Panc1 (cell line): ENCODE measurements at regions not wholly inside any gene's neighbourhood (a gene's known extent, or its start where the extent isn't known, plus 50 kb on each side); places are given as distances from the start of the nearest gene placed in this dataset.

Experiments used
- ATAC-seq: fragments of 200-7000 bp; cut with Tn5 transposase; 2 replicates; pipeline ENCODE4 v1.9.1; 2020; ENCODE audit warnings: mild to moderate bottlenecking, moderate library complexity
- BruUV-seq: library from RNA; stranded (reverse); fragments of 400-500 nt; replicated peaks from 2 replicates; lab custom pipeline; 2021; lab: Mats Ljungman, UMichigan
- CTCF ChIA-PET: fragments of 300-600 bp; sonication (Branson Sonifier 250); formaldehyde crosslinking; loops from one replicate; lab custom pipeline; 2022; ENCODE audit warnings: antibody characterized with exemption; lab: Charles Lee
- POLR2A ChIA-PET: fragments of 300-600 bp; sonication (Branson Sonifier 250); formaldehyde crosslinking; loops from one replicate; lab custom pipeline; 2022; ENCODE audit warnings: antibody characterized with exemption; lab: Charles Lee
- DNase-seq: peaks from one replicate; pipeline ENCODE4 v3.0.0-alpha.2; 2010; ENCODE audit warnings: low read depth, low spot score
- H3K27ac ChIP-seq: 2 replicates; pipeline ENCODE4 v1.5.1; 2011; ENCODE audit warnings: mild to moderate bottlenecking, low read length, inconsistent platforms
- H3K27me3 ChIP-seq: fragments of 200-500 bp; sonication (Bioruptor generic); 2 replicates; pipeline ENCODE4 v1.6.0; 2014; ENCODE audit warnings: low read length, inconsistent platforms; ENCODE audit not compliant: control insufficient read depth, insufficient read depth
- H3K36me3 ChIP-seq: fragments of 200-500 bp; sonication (Bioruptor generic); 2 replicates; pipeline ENCODE4 v1.5.1; 2014; ENCODE audit warnings: inconsistent platforms, mild to moderate bottlenecking, low read length, moderate library complexity; ENCODE audit not compliant: control insufficient read depth, insufficient read depth
- H3K4me1 ChIP-seq: 2 replicates; pipeline ENCODE4 v1.5.1; 2011; ENCODE audit warnings: inconsistent platforms, mild to moderate bottlenecking, low read length, moderate library complexity; ENCODE audit not compliant: control insufficient read depth, insufficient read depth
- H3K4me3 ChIP-seq, 2 experiments: 2 replicates each; pipeline ENCODE4 v1.5.1; 2011 to 2012; ENCODE audit warnings: low read depth in 2 of 2, low read length in 2 of 2, mild to moderate bottlenecking in 2 of 2, inconsistent platforms in 1 of 2, moderate library complexity in 1 of 2
- H3K9me3 ChIP-seq: fragments of 200-500 bp; sonication (Bioruptor generic); 2 replicates; pipeline ENCODE4 v1.5.1; 2014; ENCODE audit warnings: low read depth, mild to moderate bottlenecking, inconsistent platforms, low read length, moderate library complexity; ENCODE audit not compliant: control insufficient read depth, insufficient read depth
- CTCF ChIP-seq: fragments of 450-650 bp; IDR thresholded peaks from 2 replicates; pipeline ENCODE4 v1.5.1; 2017; ENCODE audit warnings: mild to moderate bottlenecking
- POLR2AphosphoS5 ChIP-seq: IDR thresholded peaks from 2 replicates; pipeline ENCODE4 v1.6.1; 2012; ENCODE audit warnings: mild to moderate bottlenecking, low read depth, low read length, moderate library complexity
- REST ChIP-seq, 2 experiments: IDR thresholded peaks; 2 replicates each; pipeline ENCODE4 v1.6.1; 2011 to 2012; ENCODE audit warnings: low read depth in 2 of 2, control low read depth in 1 of 2, low read length in 1 of 2, mild to moderate bottlenecking in 1 of 2, moderate library complexity in 1 of 2; ENCODE audit not compliant: insufficient read depth in 1 of 2
- SIN3A ChIP-seq: IDR thresholded peaks from 2 replicates; pipeline ENCODE4 v1.6.1; 2012; ENCODE audit warnings: low read depth, mild to moderate bottlenecking, low read length, moderate library complexity, borderline replicate concordance; ENCODE audit not compliant: insufficient read depth
- TCF7L2 ChIP-seq: IDR thresholded peaks from 2 replicates; pipeline ENCODE4 v1.6.1; 2011; ENCODE audit warnings: mild to moderate bottlenecking, low read depth, low read length, inconsistent platforms
- in situ Hi-C: cut with HindIII; loops from 2 replicates; pipeline ENCODE4 v1.10.0; 2016; ENCODE audit warnings: low sequenced_read_pairs, low pct_unique_long_range_greater_than_20kb
- intact Hi-C: fragments of 100-400 bp; cut with micrococcal nuclease; formaldehyde crosslinking; loops from one replicate; pipeline ENCODE4 v1.10.0; 2022; ENCODE audit not compliant: unreplicated experiment

DNA sequence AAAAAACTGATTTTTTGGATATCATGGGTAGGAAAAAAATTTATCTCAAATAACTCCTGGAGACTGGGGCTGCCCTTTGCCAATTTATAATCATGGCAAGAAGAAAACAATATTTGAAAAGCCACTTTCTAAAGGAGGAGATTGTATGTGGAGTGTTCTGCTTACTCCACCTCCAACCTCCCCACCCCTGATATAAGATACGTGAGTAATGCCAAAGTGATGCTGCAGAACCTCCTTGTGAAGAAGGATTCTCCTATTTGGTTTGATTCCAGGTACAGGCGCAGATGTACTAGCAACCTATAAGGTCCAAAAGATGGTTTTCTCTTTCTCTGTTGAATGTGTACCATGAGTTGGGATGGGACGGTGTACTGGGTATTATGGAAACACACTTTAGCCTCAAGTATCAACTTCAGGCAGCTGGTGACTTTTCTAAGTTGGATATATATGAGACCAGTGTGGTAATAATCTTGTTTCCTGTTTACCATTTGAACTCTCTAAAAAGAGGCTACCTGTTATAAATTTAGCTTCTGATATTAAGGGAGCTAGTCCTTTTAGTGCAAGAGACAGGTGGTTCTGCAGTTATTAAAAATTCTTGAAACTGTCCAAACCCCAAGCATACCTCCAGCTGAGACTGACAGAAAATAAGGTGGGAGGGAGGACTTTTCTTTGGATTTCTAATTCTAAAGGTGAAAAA, 724.0 kb upstream of the MIR17HG start:
- TF ChIP-seq SIN3A (no peak), CTCF (no peak), POLR2AphosphoS5 (no peak), TCF7L2 (no peak), REST (IDR thresholded peaks at IDR 0.05; ENCODE audit: insufficient read depth in 1 of 2, low read depth in 2 of 2, low read length in 1 of 2) (no peak)
- Histone ChIP-seq H3K27ac (no peak overlapping the region), H3K4me3 (no peak overlapping the region), H3K9me3 (no peaks in the 10 kb centered on the region), H3K4me1 (no peaks in the 10 kb centered on the region), H3K36me3 (no peaks in the 10 kb centered on the region), H3K27me3 (no peaks in the 10 kb centered on the region)
- in situ Hi-C loops (no loop called here), intact Hi-C loops (no loop called here)
- ATAC-seq, result no peak
- ChIA-PET POLR2A (no interaction called here), CTCF (no interaction called here)
- BruUV-seq, result no TSS peak
- DNase-seq, result no peak

GRCh38 chr13:90627813-90628212, 719.7 kb upstream of the MIR17HG start:
- ATAC-seq, result no peak
- intact Hi-C loops (no loop called here), in situ Hi-C loops (no loop called here)
- ChIA-PET CTCF (no interaction called here), POLR2A (no interaction called here)
- DNase-seq, result no peak
- no peak overlapping the region for H3K27ac ChIP-seq
- no peaks in the 10 kb centered on the region for H3K4me1 ChIP-seq
- TF ChIP-seq REST (IDR thresholded peaks at IDR 0.05; ENCODE audit: insufficient read depth in 1 of 2, low read depth in 2 of 2, low read length in 1 of 2), result no peak
- TF ChIP-seq SIN3A, result no peak
- no peak for TF ChIP-seq TCF7L2
- TF ChIP-seq CTCF, result no peak
- no peak for TF ChIP-seq POLR2AphosphoS5
- no peaks in the 10 kb centered on the region for H3K9me3 ChIP-seq
- H3K36me3 ChIP-seq, result no peaks in the 10 kb centered on the region
- no TSS peak for BruUV-seq
- H3K27me3 ChIP-seq, result no peaks in the 10 kb centered on the region
- no peak overlapping the region for H3K4me3 ChIP-seq
